Keratinocyte (primary cell): ENCODE measurements at regions not wholly inside any gene's neighbourhood (a gene's known extent, or its start where the extent isn't known, plus 50 kb on each side); places are given as distances from the start of the nearest gene placed in this dataset.

ENCODE experiments used
- DNase-seq: peaks from one replicate; pipeline ENCODE4 v3.0.0-alpha.2; 2011; ENCODE audit warnings: low read depth, missing footprints, low spot score
- FAIRE-seq: peaks from 2 replicates; lab custom pipeline; 2011; peaks lifted over from hg19 to GRCh38; lab: Jason Lieb, UNC
- H2AFZ ChIP-seq: 2 replicates; pipeline ENCODE4 v1.6.0; 2012; ENCODE audit warnings: low read length, control low read depth, inconsistent platforms; ENCODE audit not compliant: control insufficient read depth
- H3K27ac ChIP-seq: 2 replicates; pipeline ENCODE4 v1.5.1; 2011; ENCODE audit warnings: low read length; ENCODE audit not compliant: control insufficient read depth, insufficient read depth
- H3K27me3 ChIP-seq: 3 replicates; pipeline ENCODE4 v1.6.0; 2011; ENCODE audit warnings: low read length; ENCODE audit not compliant: control insufficient read depth, insufficient read depth; ENCODE audit errors: extremely low read depth
- H3K36me3 ChIP-seq, 2 experiments: 2 replicates in 1 of 2; 3 replicates in 1 of 2; pipeline ENCODE4 v1.5.1; 2011; ENCODE audit warnings: low read length in 2 of 2, mild to moderate bottlenecking in 1 of 2; ENCODE audit not compliant: control insufficient read depth in 2 of 2, insufficient read depth in 2 of 2; ENCODE audit errors: extremely low read depth in 1 of 2
- H3K4me1 ChIP-seq: 3 replicates; pipeline ENCODE4 v1.5.1; 2011; ENCODE audit warnings: low read length; ENCODE audit not compliant: control insufficient read depth, insufficient read depth; ENCODE audit errors: extremely low read depth
- H3K4me2 ChIP-seq: 3 replicates; pipeline ENCODE4 v1.6.0; 2011; ENCODE audit warnings: low read depth, low read length; ENCODE audit not compliant: control insufficient read depth, insufficient read depth; ENCODE audit errors: extremely low read depth
- H3K4me3 ChIP-seq, 3 experiments: fragments of 200-600 bp in 1 of 3; sonication (generic) in 1 of 3; 2 replicates in 2 of 3; 3 replicates in 1 of 3; pipeline ENCODE4 v1.5.1; 2011 to 2016; ENCODE audit warnings: low read length in 3 of 3, mild to moderate bottlenecking in 3 of 3, control low read depth in 2 of 3, inconsistent platforms in 1 of 3, low read depth in 1 of 3, mixed read lengths in 1 of 3, mixed run types in 1 of 3, moderate library complexity in 1 of 3; ENCODE audit not compliant: control insufficient read depth in 2 of 3, insufficient read depth in 2 of 3; ENCODE audit errors: extremely low read depth in 1 of 3
- H3K79me2 ChIP-seq: 2 replicates; pipeline ENCODE4 v1.6.0; 2012; ENCODE audit warnings: low read length; ENCODE audit not compliant: control insufficient read depth, insufficient read depth
- H3K9ac ChIP-seq: 3 replicates; pipeline ENCODE4 v1.6.0; 2011; ENCODE audit warnings: low read length; ENCODE audit not compliant: control insufficient read depth, insufficient read depth; ENCODE audit errors: extremely low read depth
- H3K9me1 ChIP-seq: 3 replicates; pipeline ENCODE4 v1.6.0; 2011; ENCODE audit warnings: low read length; ENCODE audit not compliant: control insufficient read depth, insufficient read depth; ENCODE audit errors: extremely low read depth
- H3K9me3 ChIP-seq: 2 replicates; pipeline ENCODE4 v1.5.1; 2012; ENCODE audit warnings: low read depth, low read length; ENCODE audit not compliant: control insufficient read depth
- H4K20me1 ChIP-seq: 3 replicates; pipeline ENCODE4 v1.6.0; 2011; ENCODE audit warnings: low read length; ENCODE audit not compliant: control insufficient read depth, insufficient read depth; ENCODE audit errors: extremely low read depth
- EZH2 ChIP-seq: IDR thresholded peaks from one replicate; pipeline ENCODE4 v1.6.1; 2012; ENCODE audit warnings: inconsistent platforms, mild to moderate bottlenecking, low read length, moderate library complexity
- dilution Hi-C: fragments of 300-500 bp; cut with MboI; formaldehyde crosslinking; loops from one replicate; pipeline ENCODE4 v1.7.0; 2020; ENCODE audit warnings: low sequenced_read_pairs; ENCODE audit not compliant: extremely low pct_ligation_motif_present
- TF ChIP-seq, protein P1 (sequence below), 3 experiments: IDR thresholded peaks in 1 of 3; conservative IDR thresholded peaks in 1 of 3; optimal IDR thresholded peaks in 1 of 3; 2 replicates in 2 of 3; 3 replicates in 1 of 3; pipeline versions ENCODE3 to v1.5.1; 2011; ENCODE audit warnings: low read length in 3 of 3, mild to moderate bottlenecking in 3 of 3, moderate library complexity in 2 of 3, control low read depth in 1 of 3, inconsistent platforms in 1 of 3; ENCODE audit not compliant: insufficient read depth in 2 of 3; ENCODE audit errors: extremely low read depth in 1 of 3

DNA sequence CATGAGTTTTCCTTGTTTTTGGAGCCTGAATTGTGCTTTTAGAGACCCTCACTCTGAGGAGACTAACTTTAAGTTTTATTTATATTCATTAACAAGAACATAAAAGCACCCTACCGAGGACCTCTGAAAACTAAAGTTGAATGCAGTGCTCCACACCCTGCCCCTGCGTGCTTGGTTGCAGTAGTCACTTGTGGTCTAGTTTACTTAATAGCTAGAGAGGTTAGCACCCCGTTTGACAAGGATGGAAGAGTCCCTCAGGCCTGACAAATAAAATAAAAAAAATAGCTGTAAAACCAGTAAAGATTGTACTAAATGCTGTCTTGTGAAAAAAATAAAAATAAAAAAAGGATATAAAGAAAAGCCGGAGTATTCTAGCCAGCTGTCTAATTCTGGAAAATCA lies 395.2 kb downstream of the MTX2 start:
- no peak overlapping the region for H3K4me2 ChIP-seq
- peaks cover 1% of the 10 kb centered on the region for H3K27me3 ChIP-seq
- no peaks in the 10 kb centered on the region for H3K9me1 ChIP-seq
- no peaks in the 10 kb centered on the region for H3K36me3 ChIP-seq
- DNase-seq (no peak), FAIRE-seq (no peak)
- no peaks in the 10 kb centered on the region for H4K20me1 ChIP-seq
- H3K79me2 ChIP-seq: no peaks in the 10 kb centered on the region
- no peaks in the 10 kb centered on the region for H3K4me1 ChIP-seq
- no peak overlapping the region for H3K9ac ChIP-seq
- H3K4me3 ChIP-seq: no peak overlapping the region
- H3K9me3 ChIP-seq: no peaks in the 10 kb centered on the region
- dilution Hi-C loops: no loop called here
- TF ChIP-seq, protein P1, sequence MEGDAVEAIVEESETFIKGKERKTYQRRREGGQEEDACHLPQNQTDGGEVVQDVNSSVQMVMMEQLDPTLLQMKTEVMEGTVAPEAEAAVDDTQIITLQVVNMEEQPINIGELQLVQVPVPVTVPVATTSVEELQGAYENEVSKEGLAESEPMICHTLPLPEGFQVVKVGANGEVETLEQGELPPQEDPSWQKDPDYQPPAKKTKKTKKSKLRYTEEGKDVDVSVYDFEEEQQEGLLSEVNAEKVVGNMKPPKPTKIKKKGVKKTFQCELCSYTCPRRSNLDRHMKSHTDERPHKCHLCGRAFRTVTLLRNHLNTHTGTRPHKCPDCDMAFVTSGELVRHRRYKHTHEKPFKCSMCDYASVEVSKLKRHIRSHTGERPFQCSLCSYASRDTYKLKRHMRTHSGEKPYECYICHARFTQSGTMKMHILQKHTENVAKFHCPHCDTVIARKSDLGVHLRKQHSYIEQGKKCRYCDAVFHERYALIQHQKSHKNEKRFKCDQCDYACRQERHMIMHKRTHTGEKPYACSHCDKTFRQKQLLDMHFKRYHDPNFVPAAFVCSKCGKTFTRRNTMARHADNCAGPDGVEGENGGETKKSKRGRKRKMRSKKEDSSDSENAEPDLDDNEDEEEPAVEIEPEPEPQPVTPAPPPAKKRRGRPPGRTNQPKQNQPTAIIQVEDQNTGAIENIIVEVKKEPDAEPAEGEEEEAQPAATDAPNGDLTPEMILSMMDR (optimal IDR thresholded peaks at IDR 0.05 in 1 of 3, IDR thresholded peaks at IDR 0.05 in 1 of 3, conservative IDR thresholded peaks at IDR 0.05 in 1 of 3; ENCODE audit: extremely low read depth in 1 of 3, insufficient read depth in 2 of 3, low read length in 3 of 3): no peak
- no peak for TF ChIP-seq EZH2
- H3K27ac ChIP-seq: no peak overlapping the region
- H2AFZ ChIP-seq: no peak overlapping the region

DNA sequence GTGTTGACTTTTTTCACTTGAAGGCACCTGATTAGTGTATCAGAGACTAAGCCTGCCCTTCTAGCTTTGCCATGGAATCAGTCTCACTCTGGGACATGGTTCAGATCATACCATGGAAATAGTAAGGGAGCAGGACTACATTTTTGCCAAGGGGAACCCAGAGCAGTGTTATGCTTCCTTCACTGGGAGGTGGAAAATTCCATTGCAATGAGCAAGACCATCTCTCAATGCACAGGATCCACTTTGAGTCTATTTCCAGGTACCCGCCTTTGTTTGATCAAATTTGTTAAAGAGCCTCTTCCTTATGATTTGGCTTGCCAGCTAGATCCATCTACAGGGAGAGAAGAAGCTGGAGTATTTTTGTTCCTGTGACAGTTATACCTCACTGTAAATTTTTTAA lies 395.8 kb downstream of the MTX2 start:
- dilution Hi-C loops: no loop called here
- no peak overlapping the region for H2AFZ ChIP-seq
- H3K9me1 ChIP-seq: no peaks in the 10 kb centered on the region
- no peak overlapping the region for H3K4me3 ChIP-seq
- H3K27me3 ChIP-seq: peaks cover 5% of the 10 kb centered on the region
- no peaks in the 10 kb centered on the region for H3K9me3 ChIP-seq
- no peak for FAIRE-seq
- no peaks in the 10 kb centered on the region for H4K20me1 ChIP-seq
- H3K36me3 ChIP-seq: no peaks in the 10 kb centered on the region
- no peaks in the 10 kb centered on the region for H3K79me2 ChIP-seq
- no peak for TF ChIP-seq EZH2
- TF ChIP-seq, protein P1 (optimal IDR thresholded peaks at IDR 0.05 in 1 of 3, IDR thresholded peaks at IDR 0.05 in 1 of 3, conservative IDR thresholded peaks at IDR 0.05 in 1 of 3; ENCODE audit: extremely low read depth in 1 of 3, insufficient read depth in 2 of 3, low read length in 3 of 3): no peak
- no peak overlapping the region for H3K27ac ChIP-seq
- no peak overlapping the region for H3K4me2 ChIP-seq
- DNase-seq: no peak
- no peak overlapping the region for H3K9ac ChIP-seq
- H3K4me1 ChIP-seq: no peaks in the 10 kb centered on the region
